ENCODE measurements at regions not wholly inside any gene's neighbourhood (a gene's known extent, or its start where the extent isn't known, plus 50 kb on each side); places are given as distances from the start of the nearest gene placed in this dataset.

- TF ChIP-seq CTCF (IDR thresholded peaks at IDR 0.05) (no peak), POLR2A (IDR thresholded peaks at IDR 0.05) (no peak), POLR2AphosphoS5 (IDR thresholded peaks at IDR 0.05) (no peak)
Observed at GRCh38 chrX:122783918-122784317, 400.2 kb upstream of the GRIA3 start.
